ENCODE measurements at regions not wholly inside any gene's neighbourhood (a gene's known extent, or its start where the extent isn't known, plus 50 kb on each side); places are given as distances from the start of the nearest gene placed in this dataset.

DNA sequence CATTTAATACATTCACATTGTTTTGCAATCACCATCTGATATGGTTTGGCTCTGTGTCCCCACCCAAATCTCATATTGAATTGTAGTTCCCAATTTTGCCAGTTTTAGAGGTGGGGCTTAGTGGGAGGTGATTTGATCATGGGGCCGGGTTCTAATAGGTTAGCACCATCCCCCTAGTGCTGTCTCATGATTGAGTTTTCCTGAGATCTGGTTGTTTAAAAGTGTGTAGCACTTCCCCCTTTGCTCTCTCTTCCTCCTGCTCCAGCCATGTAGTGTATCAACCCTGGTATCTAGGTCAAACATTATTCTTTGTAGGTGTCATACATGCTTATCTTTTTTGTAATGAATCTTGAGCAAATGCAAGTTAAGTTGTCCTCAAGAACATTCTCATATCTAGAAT lies 83.3 kb upstream of the KIT start:
- no peak overlapping the region for H3K9ac ChIP-seq (ENCODE audit: low read length in 3 of 3)
- intact Hi-C loops (cut with DNase I): no loop called here
- no peaks in the 10 kb centered on the region for H3K4me1 ChIP-seq (ENCODE audit: control insufficient read depth in 2 of 3, insufficient read depth in 2 of 3, low read depth in 1 of 3, low read length in 3 of 3)
- DNase-seq: no peak
- H3K27me3 ChIP-seq (ENCODE audit: control insufficient read depth, insufficient read depth, low read length): no peaks in the 10 kb centered on the region
- TF ChIP-seq, protein P1, sequence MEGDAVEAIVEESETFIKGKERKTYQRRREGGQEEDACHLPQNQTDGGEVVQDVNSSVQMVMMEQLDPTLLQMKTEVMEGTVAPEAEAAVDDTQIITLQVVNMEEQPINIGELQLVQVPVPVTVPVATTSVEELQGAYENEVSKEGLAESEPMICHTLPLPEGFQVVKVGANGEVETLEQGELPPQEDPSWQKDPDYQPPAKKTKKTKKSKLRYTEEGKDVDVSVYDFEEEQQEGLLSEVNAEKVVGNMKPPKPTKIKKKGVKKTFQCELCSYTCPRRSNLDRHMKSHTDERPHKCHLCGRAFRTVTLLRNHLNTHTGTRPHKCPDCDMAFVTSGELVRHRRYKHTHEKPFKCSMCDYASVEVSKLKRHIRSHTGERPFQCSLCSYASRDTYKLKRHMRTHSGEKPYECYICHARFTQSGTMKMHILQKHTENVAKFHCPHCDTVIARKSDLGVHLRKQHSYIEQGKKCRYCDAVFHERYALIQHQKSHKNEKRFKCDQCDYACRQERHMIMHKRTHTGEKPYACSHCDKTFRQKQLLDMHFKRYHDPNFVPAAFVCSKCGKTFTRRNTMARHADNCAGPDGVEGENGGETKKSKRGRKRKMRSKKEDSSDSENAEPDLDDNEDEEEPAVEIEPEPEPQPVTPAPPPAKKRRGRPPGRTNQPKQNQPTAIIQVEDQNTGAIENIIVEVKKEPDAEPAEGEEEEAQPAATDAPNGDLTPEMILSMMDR (IDR thresholded peaks at IDR 0.05; ENCODE audit: borderline replicate concordance, extremely low read depth, insufficient read depth): no peak
- H3K9me3 ChIP-seq (ENCODE audit: control insufficient read depth in 2 of 3, insufficient read depth in 1 of 3, low read length in 3 of 3): no peaks in the 10 kb centered on the region
- H3K27ac ChIP-seq (ENCODE audit: low read depth in 2 of 2, low read length in 2 of 2): no peak overlapping the region
- H3K36me3 ChIP-seq (ENCODE audit: control insufficient read depth in 2 of 3, insufficient read depth in 3 of 3, low read length in 3 of 3): no peaks in the 10 kb centered on the region
- H3K4me3 ChIP-seq (ENCODE audit: low read length in 3 of 3): no peak overlapping the region
- no peak for FAIRE-seq

DNA sequence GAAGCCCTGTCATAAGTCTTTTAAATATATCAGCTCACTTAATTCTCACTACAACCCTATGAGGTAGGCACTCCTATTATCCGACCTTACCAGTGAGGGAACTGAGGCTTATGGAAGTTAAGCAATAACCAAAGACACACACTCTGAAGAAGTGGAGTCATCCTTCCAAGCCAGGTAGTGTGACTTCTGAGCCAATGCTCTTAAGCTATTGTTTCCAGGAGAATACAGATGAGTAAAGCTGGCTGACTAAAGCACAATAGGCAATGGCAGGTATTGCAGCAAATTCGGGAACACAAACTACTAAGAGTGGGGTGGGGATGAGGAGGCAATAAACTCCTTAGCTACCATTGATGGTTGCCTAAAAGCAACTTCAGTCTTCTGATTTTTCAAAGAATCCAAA lies 81.8 kb upstream of the KIT start:
- no peak for FAIRE-seq
- intact Hi-C loops (cut with DNase I): no loop called here

DNA sequence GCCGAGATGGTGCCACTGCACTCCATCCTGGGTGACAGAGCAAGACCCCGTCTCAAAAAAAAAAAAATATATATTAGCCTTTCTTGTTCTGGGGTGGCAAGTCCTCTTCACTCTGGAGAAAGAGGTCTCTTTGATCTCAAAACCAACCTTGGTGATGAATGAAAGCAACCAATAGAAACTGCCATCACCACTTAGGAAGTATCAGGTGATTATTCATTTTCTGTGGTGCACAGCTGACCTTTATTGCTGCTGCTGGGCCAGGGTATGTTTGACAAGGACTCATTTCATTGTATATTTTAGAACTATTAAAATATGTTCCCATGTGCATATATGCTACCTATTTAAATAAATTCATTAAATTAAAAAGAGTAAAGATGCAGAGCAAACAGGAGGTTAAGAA lies 76.0 kb upstream of the KIT start:
- Histone ChIP-seq H3K4me3 (ENCODE audit: low read length in 3 of 3) (no peak overlapping the region), H3K36me3 (ENCODE audit: control insufficient read depth in 2 of 3, insufficient read depth in 3 of 3, low read length in 3 of 3) (no peaks in the 10 kb centered on the region), H3K9me3 (ENCODE audit: control insufficient read depth in 2 of 3, insufficient read depth in 1 of 3, low read length in 3 of 3) (no peaks in the 10 kb centered on the region), H3K4me1 (ENCODE audit: control insufficient read depth in 2 of 3, insufficient read depth in 2 of 3, low read depth in 1 of 3, low read length in 3 of 3) (no peaks in the 10 kb centered on the region), H3K9ac (ENCODE audit: low read length in 3 of 3) (no peak overlapping the region), H3K27ac (ENCODE audit: low read depth in 2 of 2, low read length in 2 of 2) (no peak overlapping the region), H3K27me3 (ENCODE audit: control insufficient read depth, insufficient read depth, low read length) (no peaks in the 10 kb centered on the region)
- intact Hi-C loops (cut with DNase I): no loop called here
- TF ChIP-seq, protein P1 (IDR thresholded peaks at IDR 0.05; ENCODE audit: borderline replicate concordance, extremely low read depth, insufficient read depth): no peak
- FAIRE-seq: no peak
- DNase-seq: no peak

More for the DNA sequence above, 81.8 kb upstream of the KIT start:
- Histone ChIP-seq H3K4me3 (ENCODE audit: low read length in 3 of 3) (no peak overlapping the region), H3K27me3 (ENCODE audit: control insufficient read depth, insufficient read depth, low read length) (no peaks in the 10 kb centered on the region), H3K27ac (ENCODE audit: low read depth in 2 of 2, low read length in 2 of 2) (no peak overlapping the region), H3K9me3 (ENCODE audit: control insufficient read depth in 2 of 3, insufficient read depth in 1 of 3, low read length in 3 of 3) (no peaks in the 10 kb centered on the region), H3K36me3 (ENCODE audit: control insufficient read depth in 2 of 3, insufficient read depth in 3 of 3, low read length in 3 of 3) (no peaks in the 10 kb centered on the region), H3K4me1 (ENCODE audit: control insufficient read depth in 2 of 3, insufficient read depth in 2 of 3, low read depth in 1 of 3, low read length in 3 of 3) (no peaks in the 10 kb centered on the region), H3K9ac (ENCODE audit: low read length in 3 of 3) (no peak overlapping the region)
- DNase-seq: no peak
- TF ChIP-seq, protein P1 (IDR thresholded peaks at IDR 0.05; ENCODE audit: borderline replicate concordance, extremely low read depth, insufficient read depth): no peak

DNA sequence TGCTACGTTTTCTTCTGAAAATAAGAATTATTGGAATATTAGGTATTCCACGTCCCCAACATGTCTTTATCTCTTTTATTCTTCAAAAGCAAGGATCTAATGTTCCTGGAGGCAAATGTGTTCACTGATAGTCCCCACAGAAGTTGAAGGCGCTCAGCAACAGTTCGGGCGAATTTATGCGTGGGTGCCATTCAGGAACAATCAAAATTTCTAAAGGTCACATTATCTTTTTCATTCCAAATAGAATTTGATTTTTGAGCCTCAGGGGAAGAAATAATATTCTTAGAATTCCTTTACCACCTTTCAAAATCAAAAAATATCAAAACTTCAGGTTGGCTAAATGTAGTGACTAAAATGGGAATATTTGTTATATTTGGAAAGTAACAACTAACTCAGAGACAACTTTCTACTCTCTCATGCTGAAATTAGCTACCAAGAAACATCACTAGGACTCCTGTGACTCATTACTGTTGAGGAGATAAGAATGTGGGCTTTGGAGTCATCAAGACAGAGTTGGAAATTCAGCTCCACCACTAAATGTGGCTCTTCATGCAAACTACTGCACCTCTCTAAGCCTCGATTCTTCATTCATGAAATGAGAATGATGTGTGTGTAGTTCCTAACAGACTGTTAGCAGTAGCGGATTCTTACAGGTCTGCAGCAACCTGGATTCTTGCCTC lies 72.3 kb upstream of the KIT start:
- Histone ChIP-seq H3K36me3 (ENCODE audit: control insufficient read depth in 2 of 3, insufficient read depth in 3 of 3, low read length in 3 of 3) (no peaks in the 10 kb centered on the region), H3K27ac (ENCODE audit: low read depth in 2 of 2, low read length in 2 of 2) (no peak overlapping the region), H3K4me3 (ENCODE audit: low read length in 3 of 3) (no peak overlapping the region), H3K9me3 (ENCODE audit: control insufficient read depth in 2 of 3, insufficient read depth in 1 of 3, low read length in 3 of 3) (no peaks in the 10 kb centered on the region), H3K4me1 (ENCODE audit: control insufficient read depth in 2 of 3, insufficient read depth in 2 of 3, low read depth in 1 of 3, low read length in 3 of 3) (no peaks in the 10 kb centered on the region), H3K27me3 (ENCODE audit: control insufficient read depth, insufficient read depth, low read length) (no peaks in the 10 kb centered on the region), H3K9ac (ENCODE audit: low read length in 3 of 3) (no peak overlapping the region)
- DNase-seq: no peak
- TF ChIP-seq, protein P1 (IDR thresholded peaks at IDR 0.05; ENCODE audit: borderline replicate concordance, extremely low read depth, insufficient read depth): no peak
- FAIRE-seq: no peak
- intact Hi-C loops (cut with DNase I): no loop called here

All from kidney (tissue), 13 donors.